ENCODE measurements at regions not wholly inside any gene's neighbourhood (a gene's known extent, or its start where the extent isn't known, plus 50 kb on each side); places are given as distances from the start of the nearest gene placed in this dataset.

- no peaks in the 10 kb centered on the region for H3K79me2 ChIP-seq (ENCODE audit: insufficient read depth)
- no peaks in the 10 kb centered on the region for H3K9me2 ChIP-seq
- no peak overlapping the region for H2AFZ ChIP-seq (ENCODE audit: low read depth)
- WGBS (ENCODE audit: low lambda C conversion rate), result 0% methylated on average over 4 of the region's 6 CpGs
- ChIA-PET CTCF (no interaction called here), POLR2A (no interaction called here)
- no peak overlapping the region for H3K27ac ChIP-seq (ENCODE audit: low read depth in 2 of 2, low read length in 1 of 2)
- no peak overlapping the region for H3K4me3 ChIP-seq (ENCODE audit: low read depth in 2 of 2, low read length in 1 of 2)
- no peaks in the 10 kb centered on the region for H3F3A ChIP-seq (replicated peaks; ENCODE audit: insufficient read depth)
- H3K4me1 ChIP-seq (ENCODE audit: control insufficient read depth in 1 of 2, insufficient read depth in 2 of 2, low read depth in 1 of 2, low read length in 1 of 2), result no peaks in the 10 kb centered on the region
- no peak overlapping the region for H3K4me2 ChIP-seq
- H3K27me3 ChIP-seq (ENCODE audit: insufficient read depth), result no peaks in the 10 kb centered on the region
- no peaks in the 10 kb centered on the region for H3K36me3 ChIP-seq (replicated peaks in 1 of 2; ENCODE audit: control insufficient read depth in 1 of 2, insufficient read depth in 2 of 2, low read length in 1 of 2)
- TF ChIP-seq ZBTB33 (IDR thresholded peaks at IDR 0.05; ENCODE audit: borderline replicate concordance, low read depth) (no peak), TCF12 (IDR thresholded peaks at IDR 0.05) (no peak), FOXJ3 (CRISPR knock-in tag; IDR thresholded peaks at IDR 0.05) (no peak), RCOR1 (IDR thresholded peaks at IDR 0.05; ENCODE audit: low read length) (no peak), REST (IDR thresholded peaks at IDR 0.05; ENCODE audit: low read depth, low read length) (no peak), POLR2AphosphoS5 (IDR thresholded peaks at IDR 0.05; ENCODE audit: low read depth, low read length) (no peak), RXRA (IDR thresholded peaks at IDR 0.05; ENCODE audit: borderline replicate concordance, low read depth) (no peak), GATA2 (CRISPR knock-in tag; IDR thresholded peaks at IDR 0.05) (no peak), MXI1 (IDR thresholded peaks at IDR 0.05; ENCODE audit: low read depth, low read length) (no peak), YY1 (IDR thresholded peaks at IDR 0.05; ENCODE audit: low read depth) (no peak), USF2 (IDR thresholded peaks at IDR 0.05; ENCODE audit: borderline replicate concordance, low read depth, low read length) (no peak), ELF1 (IDR thresholded peaks at IDR 0.05) (no peak), FOXM1 (IDR thresholded peaks at IDR 0.05; ENCODE audit: low read depth) (no peak), IRF3 (IDR thresholded peaks at IDR 0.05; ENCODE audit: low read depth, low read length) (no peak), NRF1 (IDR thresholded peaks at IDR 0.05; ENCODE audit: low read depth, low read length) (no peak), TEAD4 (IDR thresholded peaks at IDR 0.05; ENCODE audit: borderline replicate concordance, insufficient read depth) (no peak), RFX5 (IDR thresholded peaks at IDR 0.05; ENCODE audit: low read length) (no peak)
- H3K9ac ChIP-seq, result no peak overlapping the region
- H4K20me1 ChIP-seq (ENCODE audit: insufficient read depth), result no peaks in the 10 kb centered on the region
- H3K9me3 ChIP-seq, result no peaks in the 10 kb centered on the region; the same call in 1 of the 2 replicates
- DNase-seq, result no peak
Observed at GRCh38 chr12:82216475-82216874, 141.7 kb downstream of the CCDC59 start.
